Vagina (tissue), 2 donors: ENCODE measurements at regions not wholly inside any gene's neighbourhood (a gene's known extent, or its start where the extent isn't known, plus 50 kb on each side); places are given as distances from the start of the nearest gene placed in this dataset.
A peak's percentile ranks its signal among the peaks of the same experiment; 100 is the strongest.

ENCODE experiments used
- DNase-seq, 2 donors: peaks; one replicate each; pipeline ENCODE4 v3.0.0-alpha.2; 2017; ENCODE audit errors: extremely low spot score in 2 of 2
- H3K27ac ChIP-seq: fragments of 200-600 bp; sonication (generic); one replicate; pipeline ENCODE4 v1.5.1; 2019
- H3K27me3 ChIP-seq: fragments of 200-600 bp; sonication (generic); one replicate; pipeline ENCODE4 v1.5.1; 2019
- H3K36me3 ChIP-seq, 2 donors: fragments of 200-600 bp; sonication (generic); one replicate each; pipeline ENCODE4 v1.5.1; 2017 to 2019
- H3K4me1 ChIP-seq: fragments of 200-600 bp; sonication (generic); one replicate; pipeline ENCODE4 v1.5.1; 2019
- H3K4me3 ChIP-seq, 2 donors: fragments of 200-600 bp; sonication (generic); 1 replicate in 1 of 2; 2 replicates in 1 of 2; pipeline ENCODE4 v1.5.1; 2016 to 2019
- H3K9me3 ChIP-seq: fragments of 200-600 bp; sonication (generic); one replicate; pipeline ENCODE4 v1.5.1; 2019
- POLR2A ChIP-seq, 2 donors: fragments of 450-650 bp; IDR thresholded peaks; one replicate each; pipeline ENCODE4 v1.6.1; 2017; ENCODE audit warnings: antibody characterized with exemption in 2 of 2, mild to moderate bottlenecking in 2 of 2, moderate library complexity in 2 of 2
- POLR2AphosphoS5 ChIP-seq, 2 donors: sonication (generic); formaldehyde crosslinking; IDR thresholded peaks; one replicate each; pipeline ENCODE4 v1.9.0; 2017; ENCODE audit warnings: antibody characterized with exemption in 2 of 2, mild to moderate bottlenecking in 2 of 2, low read depth in 1 of 2; ENCODE audit not compliant: insufficient read depth in 1 of 2
- intact Hi-C: fragments of 100-400 bp; cut with DNase I; formaldehyde crosslinking; loops from one replicate; pipeline ENCODE4 v1.15.1; 2023
- TF ChIP-seq, protein P1 (sequence below), 3 experiments: fragments of 450-650 bp in 2 of 3; fragments of 200-600 bp in 1 of 3; sonication (generic) in 1 of 3; IDR thresholded peaks; one replicate each; pipeline ENCODE4 v1.5.1; 2017 to 2019; ENCODE audit warnings: antibody characterized with exemption in 3 of 3, mild to moderate bottlenecking in 2 of 3, moderate library complexity in 2 of 3

DNA sequence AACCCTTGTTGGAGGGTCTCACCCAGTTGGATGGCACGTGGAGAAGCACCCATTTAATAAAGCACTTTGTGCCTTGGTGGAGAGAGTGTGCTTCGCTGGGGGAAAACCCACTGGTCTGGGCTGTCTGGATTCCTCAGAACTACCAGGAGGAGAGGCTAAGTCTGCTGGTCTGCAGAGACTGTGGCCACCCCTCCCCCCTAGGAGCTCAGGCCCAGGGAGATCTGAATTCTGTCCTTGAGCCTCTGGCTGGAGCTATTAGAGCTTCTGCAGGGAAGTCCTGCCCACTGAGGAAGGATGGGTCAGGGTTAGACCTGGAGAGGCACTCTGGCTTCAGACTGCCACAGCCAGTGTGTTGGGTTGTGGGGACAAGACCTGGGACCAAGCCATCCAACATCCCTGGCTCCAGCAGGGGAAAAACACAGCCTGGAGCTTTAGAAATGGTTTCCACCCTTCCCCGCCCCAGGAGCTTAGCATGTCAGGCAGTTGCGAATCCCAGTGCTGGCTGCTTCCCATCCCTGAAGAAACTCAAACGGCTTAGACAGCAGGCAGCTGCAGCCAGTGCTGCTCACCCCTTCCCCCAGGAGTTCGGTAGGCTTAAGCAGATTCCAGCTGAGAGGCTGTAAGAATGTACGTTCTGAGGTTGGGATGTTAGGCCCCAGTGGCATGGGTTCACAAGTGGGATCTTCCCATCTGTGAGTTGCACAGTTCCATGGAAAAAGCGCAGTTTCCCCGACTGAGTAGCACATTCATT, 288.3 kb downstream of the TGFB2 start:
- intact Hi-C loops, result no loop called here
- Histone ChIP-seq H3K36me3 (no peaks in the 10 kb centered on the region), H3K27ac (no peak overlapping the region), H3K4me3 (no peak overlapping the region), H3K4me1 (no peaks in the 10 kb centered on the region), H3K9me3 (no peaks in the 10 kb centered on the region), H3K27me3 (no peaks in the 10 kb centered on the region)
- TF ChIP-seq POLR2A (IDR thresholded peaks at IDR 0.05), result no peak
- TF ChIP-seq, protein P1, sequence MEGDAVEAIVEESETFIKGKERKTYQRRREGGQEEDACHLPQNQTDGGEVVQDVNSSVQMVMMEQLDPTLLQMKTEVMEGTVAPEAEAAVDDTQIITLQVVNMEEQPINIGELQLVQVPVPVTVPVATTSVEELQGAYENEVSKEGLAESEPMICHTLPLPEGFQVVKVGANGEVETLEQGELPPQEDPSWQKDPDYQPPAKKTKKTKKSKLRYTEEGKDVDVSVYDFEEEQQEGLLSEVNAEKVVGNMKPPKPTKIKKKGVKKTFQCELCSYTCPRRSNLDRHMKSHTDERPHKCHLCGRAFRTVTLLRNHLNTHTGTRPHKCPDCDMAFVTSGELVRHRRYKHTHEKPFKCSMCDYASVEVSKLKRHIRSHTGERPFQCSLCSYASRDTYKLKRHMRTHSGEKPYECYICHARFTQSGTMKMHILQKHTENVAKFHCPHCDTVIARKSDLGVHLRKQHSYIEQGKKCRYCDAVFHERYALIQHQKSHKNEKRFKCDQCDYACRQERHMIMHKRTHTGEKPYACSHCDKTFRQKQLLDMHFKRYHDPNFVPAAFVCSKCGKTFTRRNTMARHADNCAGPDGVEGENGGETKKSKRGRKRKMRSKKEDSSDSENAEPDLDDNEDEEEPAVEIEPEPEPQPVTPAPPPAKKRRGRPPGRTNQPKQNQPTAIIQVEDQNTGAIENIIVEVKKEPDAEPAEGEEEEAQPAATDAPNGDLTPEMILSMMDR (IDR thresholded peaks at IDR 0.05), result no peak
- no peak for DNase-seq

DNA sequence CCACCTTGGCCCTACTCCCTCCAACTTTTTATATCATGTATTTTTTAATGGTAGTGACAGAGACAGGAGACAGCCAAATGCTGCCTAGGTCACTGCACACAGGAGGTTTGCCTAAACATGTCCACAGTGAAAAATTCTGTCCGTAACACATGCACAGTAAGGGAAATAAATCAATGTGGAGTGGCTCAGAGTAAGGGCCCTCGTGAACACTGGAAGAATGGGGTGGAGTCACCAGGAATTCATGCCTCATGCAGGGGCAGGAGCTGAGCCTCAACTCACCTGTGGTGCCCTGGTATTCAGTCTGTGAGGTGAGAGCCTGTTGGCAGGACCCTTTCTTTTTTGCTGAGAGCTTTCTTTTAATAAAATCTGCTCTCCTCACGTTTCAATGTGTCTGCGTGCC, 289.1 kb downstream of the TGFB2 start:
- DNase-seq, result no peak
- Histone ChIP-seq H3K4me3 (no peak overlapping the region), H3K9me3 (no peaks in the 10 kb centered on the region), H3K4me1 (no peaks in the 10 kb centered on the region), H3K27me3 (no peaks in the 10 kb centered on the region), H3K36me3 (no peaks in the 10 kb centered on the region), H3K27ac (no peak overlapping the region)
- intact Hi-C loops, result no loop called here
- peak in 1 of 2 donors; percentile 22 for TF ChIP-seq POLR2AphosphoS5 (IDR thresholded peaks at IDR 0.05; ENCODE audit: insufficient read depth in 1 of 2, low read depth in 1 of 2)
- TF ChIP-seq, protein P1 (IDR thresholded peaks at IDR 0.05), result no peak

GRCh38 chr1:218636548-218636947, 291.4 kb downstream of the TGFB2 start:
- H3K4me3 ChIP-seq, result no peak overlapping the region
- intact Hi-C loops, result no loop called here
- no peaks in the 10 kb centered on the region for H3K4me1 ChIP-seq
- no peak overlapping the region for H3K27ac ChIP-seq
- H3K36me3 ChIP-seq, result no peaks in the 10 kb centered on the region
- DNase-seq, result no peak
- TF ChIP-seq, protein P1 (IDR thresholded peaks at IDR 0.05), result no peak
- no peak for TF ChIP-seq POLR2A (IDR thresholded peaks at IDR 0.05)
- no peak for TF ChIP-seq POLR2AphosphoS5 (IDR thresholded peaks at IDR 0.05; ENCODE audit: insufficient read depth in 1 of 2, low read depth in 1 of 2)
- H3K27me3 ChIP-seq, result no peaks in the 10 kb centered on the region
- H3K9me3 ChIP-seq, result no peaks in the 10 kb centered on the region

DNA sequence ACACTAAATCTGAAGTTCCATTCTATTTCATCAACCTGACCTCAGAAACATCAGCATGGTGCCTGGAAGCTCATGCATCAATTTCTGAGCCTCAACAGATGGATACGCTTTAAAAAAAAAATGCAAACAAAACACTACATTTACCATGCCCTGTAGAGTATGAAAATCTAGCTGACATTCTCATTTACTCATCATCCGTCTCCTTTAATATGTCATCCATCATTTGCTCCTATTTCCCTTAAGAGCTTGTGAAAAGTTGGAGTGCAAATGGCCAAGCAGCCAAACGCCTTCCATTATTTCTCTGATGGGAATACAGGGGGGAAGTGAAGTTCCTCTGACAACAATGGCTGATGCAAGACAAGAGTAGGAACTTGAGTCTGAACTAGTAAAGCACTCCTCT, 295.0 kb downstream of the TGFB2 start:
- intact Hi-C loops, result no loop called here
- H3K36me3 ChIP-seq, result no peaks in the 10 kb centered on the region
- no peaks in the 10 kb centered on the region for H3K9me3 ChIP-seq
- H3K4me3 ChIP-seq, result no peak overlapping the region
- no peak for DNase-seq
- H3K27me3 ChIP-seq, result no peaks in the 10 kb centered on the region
- H3K4me1 ChIP-seq, result peaks cover 9% of the 10 kb centered on the region
- TF ChIP-seq, protein P1 (IDR thresholded peaks at IDR 0.05), result no peak
- no peak for TF ChIP-seq POLR2A (IDR thresholded peaks at IDR 0.05)
- TF ChIP-seq POLR2AphosphoS5 (IDR thresholded peaks at IDR 0.05; ENCODE audit: insufficient read depth in 1 of 2, low read depth in 1 of 2), result no peak
- H3K27ac ChIP-seq, result no peak overlapping the region

- TF ChIP-seq, protein P1 (IDR thresholded peaks at IDR 0.05), result no peak
- TF ChIP-seq POLR2AphosphoS5 (IDR thresholded peaks at IDR 0.05; ENCODE audit: insufficient read depth in 1 of 2, low read depth in 1 of 2), result peak in 1 of 2 donors; percentile 12
- Histone ChIP-seq H3K4me3 (no peak overlapping the region), H3K27me3 (no peaks in the 10 kb centered on the region), H3K27ac (no peak overlapping the region), H3K9me3 (no peaks in the 10 kb centered on the region), H3K4me1 (peaks cover 9% of the 10 kb centered on the region), H3K36me3 (no peaks in the 10 kb centered on the region)
- DNase-seq, result no peak
- intact Hi-C loops, result no loop called here
Observed at GRCh38 chr1:218642033-218642948, 297.2 kb downstream of the TGFB2 start.
